HEK293 (cell line): ENCODE measurements at regions not wholly inside any gene's neighbourhood (a gene's known extent, or its start where the extent isn't known, plus 50 kb on each side); places are given as distances from the start of the nearest gene placed in this dataset.

ENCODE experiments used
- CTCF ChIA-PET: fragments of 350-600 bp; formaldehyde crosslinking; extraction: SDS; loops from one replicate; lab custom pipeline; 2021; ENCODE audit warnings: antibody characterized with exemption; lab: Yijun Ruan, JAX
- POLR2A ChIA-PET: fragments of 300-600 bp; formaldehyde crosslinking; extraction: SDS; loops from one replicate; lab custom pipeline; 2020; ENCODE audit warnings: antibody characterized with exemption, inconsistent platforms; lab: Yijun Ruan, JAX
- H3K27ac ChIP-seq: fragments of 200-500 bp; sonication (Bioruptor generic); 2 replicates; pipeline ENCODE4 v1.5.1; 2014; ENCODE audit warnings: low read depth, low read length, control low read depth, inconsistent platforms; ENCODE audit errors: extremely low read depth
- H3K36me3 ChIP-seq, 2 experiments: fragments of 200-500 bp in 1 of 2; sonication (Bioruptor generic) in 1 of 2; 1 replicate in 1 of 2; 2 replicates in 1 of 2; pipeline ENCODE4 v1.5.1; 2014 to 2017; ENCODE audit warnings: inconsistent platforms in 2 of 2, low read length in 2 of 2; ENCODE audit not compliant: control insufficient read depth in 2 of 2, insufficient read depth in 1 of 2
- H3K4me1 ChIP-seq: fragments of 200-500 bp; sonication (Bioruptor generic); 2 replicates; pipeline ENCODE4 v1.5.1; 2014; ENCODE audit warnings: mild to moderate bottlenecking, low read length, inconsistent platforms; ENCODE audit not compliant: control insufficient read depth, insufficient read depth
- H3K4me3 ChIP-seq: 2 replicates; pipeline ENCODE4 v1.5.1; 2011; ENCODE audit warnings: low read depth, mild to moderate bottlenecking, control low read depth, low read length, moderate library complexity
- H3K9me3 ChIP-seq: fragments of 200-500 bp; sonication (Bioruptor generic); 2 replicates; pipeline ENCODE4 v1.5.1; 2014; ENCODE audit warnings: low read depth, low read length, inconsistent platforms; ENCODE audit not compliant: control insufficient read depth, insufficient read depth
- FEZF1 ChIP-seq: fragments of 450-650 bp; formaldehyde crosslinking; IDR thresholded peaks from 2 replicates; pipeline ENCODE4 v1.5.1; 2016; ENCODE audit warnings: missing biosample characterization, missing genetic modification characterization
- PRDM2 ChIP-seq: fragments of 450-650 bp; formaldehyde crosslinking; IDR thresholded peaks from 2 replicates; pipeline ENCODE4 v1.5.1; 2016; ENCODE audit warnings: missing biosample characterization, missing genetic modification characterization, borderline replicate concordance
- SP3 ChIP-seq: fragments of 450-650 bp; formaldehyde crosslinking; IDR thresholded peaks from 2 replicates; pipeline ENCODE4 v1.5.1; 2016; ENCODE audit warnings: missing biosample characterization, missing genetic modification characterization
- WT1 ChIP-seq: fragments of 450-650 bp; formaldehyde crosslinking; IDR thresholded peaks from 2 replicates; pipeline ENCODE4 v1.5.1; 2016; ENCODE audit warnings: missing biosample characterization, missing genetic modification characterization
- ZBTB17 ChIP-seq: fragments of 450-650 bp; formaldehyde crosslinking; IDR thresholded peaks from 2 replicates; pipeline ENCODE4 v1.5.1; 2016; ENCODE audit warnings: missing biosample characterization, missing genetic modification characterization
- ZBTB20 ChIP-seq: fragments of 450-650 bp; formaldehyde crosslinking; IDR thresholded peaks from 2 replicates; pipeline ENCODE4 v1.5.1; 2016; ENCODE audit warnings: missing biosample characterization, missing genetic modification characterization
- ZBTB48 ChIP-seq: fragments of 450-650 bp; formaldehyde crosslinking; IDR thresholded peaks from 2 replicates; pipeline ENCODE4 v1.5.1; 2016; ENCODE audit warnings: missing biosample characterization, missing genetic modification characterization
- ZNF121 ChIP-seq: fragments of 450-650 bp; formaldehyde crosslinking; IDR thresholded peaks from 2 replicates; pipeline ENCODE4 v1.5.1; 2016; ENCODE audit warnings: missing biosample characterization, missing genetic modification characterization
- ZNF132 ChIP-seq: fragments of 450-650 bp; formaldehyde crosslinking; IDR thresholded peaks from 2 replicates; pipeline ENCODE4 v1.5.1; 2017; ENCODE audit warnings: missing biosample characterization, missing genetic modification characterization, borderline replicate concordance
- ZNF175 ChIP-seq: fragments of 450-650 bp; formaldehyde crosslinking; IDR thresholded peaks from 2 replicates; pipeline ENCODE4 v1.5.1; 2016; ENCODE audit warnings: missing biosample characterization, missing genetic modification characterization
- ZNF19 ChIP-seq: fragments of 450-650 bp; formaldehyde crosslinking; IDR thresholded peaks from 2 replicates; pipeline ENCODE4; 2016; ENCODE audit warnings: missing biosample characterization, missing genetic modification characterization, low read depth
- ZNF2 ChIP-seq: fragments of 450-650 bp; formaldehyde crosslinking; IDR thresholded peaks from 2 replicates; pipeline ENCODE4 v1.5.1; 2016; ENCODE audit warnings: missing biosample characterization, missing genetic modification characterization
- ZNF423 ChIP-seq: fragments of 450-650 bp; formaldehyde crosslinking; IDR thresholded peaks from 2 replicates; pipeline ENCODE4 v1.5.1; 2016; ENCODE audit warnings: missing biosample characterization, missing genetic modification characterization
- ZNF521 ChIP-seq: fragments of 450-650 bp; formaldehyde crosslinking; IDR thresholded peaks from 2 replicates; pipeline ENCODE4 v1.5.1; 2017; ENCODE audit warnings: missing biosample characterization, mild to moderate bottlenecking, missing genetic modification characterization
- ZNF580 ChIP-seq: fragments of 450-650 bp; formaldehyde crosslinking; IDR thresholded peaks from 2 replicates; pipeline ENCODE4 v1.5.1; 2016; ENCODE audit warnings: missing biosample characterization, missing genetic modification characterization
- ZNF585B ChIP-seq: fragments of 450-650 bp; formaldehyde crosslinking; IDR thresholded peaks from 2 replicates; pipeline ENCODE4 v1.5.1; 2016; ENCODE audit warnings: missing biosample characterization, missing genetic modification characterization
- ZNF654 ChIP-seq: fragments of 450-650 bp; formaldehyde crosslinking; IDR thresholded peaks from 2 replicates; pipeline ENCODE4 v1.5.1; 2016; ENCODE audit warnings: low read depth, missing biosample characterization, missing genetic modification characterization
- ZNF664 ChIP-seq: fragments of 450-650 bp; formaldehyde crosslinking; IDR thresholded peaks from 2 replicates; pipeline ENCODE4 v1.5.1; 2016; ENCODE audit warnings: missing biosample characterization, missing genetic modification characterization
- TF ChIP-seq, protein P1 (sequence below): fragments of 450-650 bp; formaldehyde crosslinking; IDR thresholded peaks from 2 replicates; pipeline ENCODE4 v1.5.1; 2016; ENCODE audit warnings: missing biosample characterization, missing genetic modification characterization
- TF ChIP-seq, protein P2 (sequence below): fragments of 450-650 bp; formaldehyde crosslinking; IDR thresholded peaks from 2 replicates; pipeline ENCODE4 v1.5.1; 2016; ENCODE audit warnings: missing biosample characterization, missing genetic modification characterization

DNA sequence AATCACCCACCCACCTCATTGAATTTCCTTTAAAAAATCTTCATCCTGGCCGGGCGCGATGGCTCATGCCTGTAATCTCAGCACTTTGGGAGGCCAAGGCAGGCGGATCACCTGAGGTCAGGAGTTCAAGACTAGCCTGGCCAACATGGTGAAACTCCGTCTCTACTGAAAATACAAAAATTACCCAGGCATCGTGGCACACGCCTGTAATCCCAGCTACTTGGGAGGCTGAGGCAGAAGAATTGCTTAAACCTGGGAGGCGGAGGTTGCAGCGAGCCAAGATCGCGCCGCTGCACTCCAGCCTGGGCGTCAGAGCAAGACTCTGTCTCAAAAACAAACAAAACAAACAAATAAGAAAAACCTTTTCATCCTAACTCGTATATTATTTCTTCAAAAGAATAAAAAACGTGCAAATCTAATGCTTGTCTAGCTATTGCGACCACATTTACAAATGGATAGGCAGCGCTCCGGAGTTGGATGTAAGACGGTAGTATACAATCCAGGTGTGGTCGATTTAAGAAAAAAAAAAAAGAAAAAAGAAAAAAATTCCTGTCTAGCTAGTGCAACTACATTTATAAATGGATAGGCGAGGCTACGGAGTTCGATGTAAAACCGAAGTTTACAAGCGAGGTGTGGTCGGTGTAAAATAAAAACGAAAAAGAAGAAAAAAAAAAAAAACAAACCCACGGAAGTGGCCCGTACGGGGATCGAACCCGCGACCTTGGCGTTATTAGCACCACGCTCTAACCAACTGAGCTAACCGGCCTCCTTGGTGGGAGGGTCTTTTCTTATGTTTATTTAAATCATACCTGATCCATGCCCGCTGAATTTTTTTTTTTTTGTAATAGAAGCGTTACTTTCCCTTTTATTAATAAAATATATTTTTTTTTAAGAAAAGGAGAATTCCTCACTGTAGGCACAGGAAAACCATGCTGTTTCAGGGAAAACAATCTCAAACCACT, 70.7 kb upstream of the PRSS16 start (continued):
- TF ChIP-seq ZNF580 (tag by site-specific recombination) (peak; percentile 81), ZNF121 (tag by site-specific recombination) (no peak), ZNF654 (tag by site-specific recombination) (no peak; the same call in 1 of the 2 replicates), ZNF585B (no peak), ZNF2 (tag by site-specific recombination) (peak; percentile 75; the same call in 1 of the 2 replicates), ZBTB17 (tag by site-specific recombination) (peak; percentile 99)

GRCh38 chr6:27177485-27178406, 69.8 kb upstream of the PRSS16 start:
- CTCF ChIA-PET = interaction anchor here (0.6 to 1.1 kb wide), 17 partner anchors 10 to 938 kb away, joined by 3 to 6 read pairs (median 4); no protein-coding TSS in a partner anchor
- Histone ChIP-seq H3K4me3 (peak overlapping the region; percentile 92), H3K27ac (peak overlapping the region; percentile 85), H3K9me3 (no peaks in the 10 kb centered on the region), H3K36me3 (no peaks in the 10 kb centered on the region), H3K4me1 (no peaks in the 10 kb centered on the region)
- POLR2A ChIA-PET = interaction anchor here (0.6 to 2.8 kb wide), 26 partner anchors 9 to 953 kb away, joined by 3 to 29 read pairs (median 4); a partner anchor contains a TSS
- TF ChIP-seq ZNF19 (no peak), SP3 (peak; percentile 53), ZNF664 (tag by site-specific recombination) (no peak), WT1 (tag by site-specific recombination) (peak; percentile 30; the same call in 1 of the 2 replicates), FEZF1 (tag by site-specific recombination) (no peak), ZNF423 (tag by site-specific recombination) (no peak), ZBTB48 (tag by site-specific recombination) (0 out of 2 replicates have a peak, but pooled peaks have one; percentile 10), ZNF521 (tag by site-specific recombination) (no peak), ZBTB20 (tag by site-specific recombination) (peak; percentile 84), ZNF175 (tag by site-specific recombination) (no peak), PRDM2 (tag by site-specific recombination) (no peak), ZNF132 (tag by site-specific recombination) (no peak)
- TF ChIP-seq, protein P1, sequence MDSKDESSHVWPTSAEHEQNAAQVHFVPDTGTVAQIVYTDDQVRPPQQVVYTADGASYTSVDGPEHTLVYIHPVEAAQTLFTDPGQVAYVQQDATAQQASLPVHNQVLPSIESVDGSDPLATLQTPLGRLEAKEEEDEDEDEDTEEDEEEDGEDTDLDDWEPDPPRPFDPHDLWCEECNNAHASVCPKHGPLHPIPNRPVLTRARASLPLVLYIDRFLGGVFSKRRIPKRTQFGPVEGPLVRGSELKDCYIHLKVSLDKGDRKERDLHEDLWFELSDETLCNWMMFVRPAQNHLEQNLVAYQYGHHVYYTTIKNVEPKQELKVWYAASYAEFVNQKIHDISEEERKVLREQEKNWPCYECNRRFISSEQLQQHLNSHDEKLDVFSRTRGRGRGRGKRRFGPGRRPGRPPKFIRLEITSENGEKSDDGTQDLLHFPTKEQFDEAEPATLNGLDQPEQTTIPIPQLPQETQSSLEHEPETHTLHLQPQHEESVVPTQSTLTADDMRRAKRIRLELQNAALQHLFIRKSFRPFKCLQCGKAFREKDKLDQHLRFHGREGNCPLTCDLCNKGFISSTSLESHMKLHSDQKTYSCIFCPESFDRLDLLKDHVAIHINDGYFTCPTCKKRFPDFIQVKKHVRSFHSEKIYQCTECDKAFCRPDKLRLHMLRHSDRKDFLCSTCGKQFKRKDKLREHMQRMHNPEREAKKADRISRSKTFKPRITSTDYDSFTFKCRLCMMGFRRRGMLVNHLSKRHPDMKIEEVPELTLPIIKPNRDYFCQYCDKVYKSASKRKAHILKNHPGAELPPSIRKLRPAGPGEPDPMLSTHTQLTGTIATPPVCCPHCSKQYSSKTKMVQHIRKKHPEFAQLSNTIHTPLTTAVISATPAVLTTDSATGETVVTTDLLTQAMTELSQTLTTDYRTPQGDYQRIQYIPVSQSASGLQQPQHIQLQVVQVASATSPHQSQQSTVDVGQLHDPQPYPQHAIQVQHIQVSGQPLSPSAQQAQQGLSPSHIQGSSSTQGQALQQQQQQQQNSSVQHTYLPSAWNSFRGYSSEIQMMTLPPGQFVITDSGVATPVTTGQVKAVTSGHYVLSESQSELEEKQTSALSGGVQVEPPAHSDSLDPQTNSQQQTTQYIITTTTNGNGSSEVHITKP (tag by site-specific recombination) = peak; percentile 98
- TF ChIP-seq, protein P2, sequence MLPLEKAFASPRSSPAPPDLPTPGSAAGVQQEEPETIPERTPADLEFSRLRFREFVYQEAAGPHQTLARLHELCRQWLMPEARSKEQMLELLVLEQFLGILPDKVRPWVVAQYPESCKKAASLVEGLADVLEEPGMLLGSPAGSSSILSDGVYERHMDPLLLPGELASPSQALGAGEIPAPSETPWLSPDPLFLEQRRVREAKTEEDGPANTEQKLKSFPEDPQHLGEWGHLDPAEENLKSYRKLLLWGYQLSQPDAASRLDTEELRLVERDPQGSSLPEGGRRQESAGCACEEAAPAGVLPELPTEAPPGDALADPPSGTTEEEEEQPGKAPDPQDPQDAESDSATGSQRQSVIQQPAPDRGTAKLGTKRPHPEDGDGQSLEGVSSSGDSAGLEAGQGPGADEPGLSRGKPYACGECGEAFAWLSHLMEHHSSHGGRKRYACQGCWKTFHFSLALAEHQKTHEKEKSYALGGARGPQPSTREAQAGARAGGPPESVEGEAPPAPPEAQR (tag by site-specific recombination) = no peak
